OCI-LY1 (cell line): ENCODE measurements at regions not wholly inside any gene's neighbourhood (a gene's known extent, or its start where the extent isn't known, plus 50 kb on each side); places are given as distances from the start of the nearest gene placed in this dataset.
"Not testable (repeated sequence)": the region's sequence is repeated elsewhere in the genome, so short reads cannot be mapped to it uniquely, and the experiment has no call there.

ENCODE experiments used
- H2AFZ ChIP-seq: fragments of 200-600 bp; sonication (generic), shearing (Covaris generic); 2 replicates; pipeline ENCODE4 v1.6.0; 2014; ENCODE audit warnings: antibody characterized with exemption, mild to moderate bottlenecking, low read length
- H3F3A ChIP-seq: fragments of 200-600 bp; sonication (generic), shearing (Covaris generic); 2 replicates; pipeline ENCODE4 v1.6.0; 2014; ENCODE audit warnings: mild to moderate bottlenecking, antibody characterized with exemption, low read length, moderate library complexity; ENCODE audit not compliant: insufficient read depth
- H3K27ac ChIP-seq: fragments of 200-600 bp; sonication (generic); 2 replicates; pipeline ENCODE4 v1.5.1; 2014; ENCODE audit warnings: low read length, mixed run types, mild to moderate bottlenecking, low read depth; ENCODE audit not compliant: poor library complexity, severe bottlenecking
- H3K27me3 ChIP-seq: fragments of 200-600 bp; sonication (generic); 2 replicates; pipeline ENCODE4 v1.6.0; 2014; ENCODE audit warnings: antibody characterized with exemption, mild to moderate bottlenecking, low read length, moderate library complexity; ENCODE audit not compliant: insufficient read depth
- H3K36me3 ChIP-seq: fragments of 200-600 bp; sonication (generic); 2 replicates; pipeline ENCODE4 v1.6.1; 2014; ENCODE audit warnings: mild to moderate bottlenecking, antibody characterized with exemption, low read length, moderate library complexity, mixed read lengths; ENCODE audit not compliant: insufficient read depth
- H3K4me1 ChIP-seq: fragments of 200-600 bp; sonication (generic); 2 replicates; pipeline ENCODE4 v1.5.1; 2014; ENCODE audit warnings: mild to moderate bottlenecking, low read length, moderate library complexity; ENCODE audit not compliant: insufficient read depth, severe bottlenecking
- H3K4me2 ChIP-seq: fragments of 200-600 bp; sonication (generic), shearing (Covaris generic); 2 replicates; pipeline ENCODE4 v1.6.1; 2014; ENCODE audit warnings: low read length
- H3K4me3 ChIP-seq: fragments of 200-600 bp; sonication (generic); 2 replicates; pipeline ENCODE4 v1.5.1; 2014; ENCODE audit warnings: low read length, low read depth, mild to moderate bottlenecking, mixed read lengths; ENCODE audit not compliant: poor library complexity, severe bottlenecking
- H3K79me2 ChIP-seq: fragments of 200-600 bp; shearing (Covaris generic); 2 replicates; pipeline ENCODE4 v1.6.1; 2016; ENCODE audit warnings: mixed run types, low read length, mixed read lengths; ENCODE audit not compliant: insufficient read depth
- H3K9ac ChIP-seq: fragments of 200-600 bp; sonication (generic), shearing (Covaris generic); 2 replicates; pipeline ENCODE4 v1.6.1; 2014; ENCODE audit warnings: mild to moderate bottlenecking, low read length, mixed read lengths
- H3K9me2 ChIP-seq: fragments of 200-600 bp; sonication (generic), shearing (Covaris generic); 2 replicates; pipeline ENCODE4 v1.6.1; 2014; ENCODE audit warnings: low read depth, mild to moderate bottlenecking, low read length, mixed read lengths
- H3K9me3 ChIP-seq: fragments of 200-600 bp; shearing (Covaris generic); 2 replicates; pipeline ENCODE4 v1.6.1; 2014; ENCODE audit warnings: low read length, mixed read lengths
- H4K20me1 ChIP-seq: fragments of 200-600 bp; sonication (generic), shearing (Covaris generic); 2 replicates; pipeline ENCODE4 v1.6.0; 2016; ENCODE audit warnings: mild to moderate bottlenecking, low read length; ENCODE audit not compliant: insufficient read depth
- CTCF ChIP-seq: fragments of 200-600 bp; sonication (generic), shearing (Covaris generic); IDR thresholded peaks from 2 replicates; pipeline ENCODE4 v1.5.1; 2017; ENCODE audit warnings: mild to moderate bottlenecking, antibody characterized with exemption, low read length, moderate library complexity, mixed read lengths
- EZH2 ChIP-seq: fragments of 200-600 bp; sonication (generic), shearing (Covaris generic); IDR thresholded peaks from 2 replicates; pipeline ENCODE4 v1.8.0; 2017; ENCODE audit warnings: borderline replicate concordance, mixed run types, mild to moderate bottlenecking, antibody characterized with exemption, low read length, moderate library complexity, mixed read lengths

- no peaks in the 10 kb centered on the region for H3K36me3 ChIP-seq
- no peaks in the 10 kb centered on the region for H3K9me3 ChIP-seq
- no peaks in the 10 kb centered on the region for H3K9me2 ChIP-seq
- no peak for TF ChIP-seq EZH2
- TF ChIP-seq CTCF = no peak
- no peaks in the 10 kb centered on the region for H3K27me3 ChIP-seq
- no peaks in the 10 kb centered on the region for H3F3A ChIP-seq
- no peaks in the 10 kb centered on the region for H3K79me2 ChIP-seq
- H3K4me3 ChIP-seq = no peak overlapping the region
- H3K9ac ChIP-seq = no peak overlapping the region
- no peaks in the 10 kb centered on the region for H3K4me1 ChIP-seq
- H4K20me1 ChIP-seq = no peaks in the 10 kb centered on the region
- H3K27ac ChIP-seq = no peak overlapping the region
- no peak overlapping the region for H3K4me2 ChIP-seq
- no peak overlapping the region for H2AFZ ChIP-seq
These were observed 63.1 kb downstream of the MATN1 start for GRCh38 chr1:30660241-30660640.

GRCh38 chr1:30659702-30660101 is 63.7 kb downstream of the MATN1 start:
- H3K27me3 ChIP-seq = no peaks in the 10 kb centered on the region
- no peak overlapping the region for H2AFZ ChIP-seq
- no peak overlapping the region for H3K9ac ChIP-seq

GRCh38 chr1:30658375-30658774 is 65.0 kb downstream of the MATN1 start:
- H3K27me3 ChIP-seq, H3K4me2 ChIP-seq, H3K36me3 ChIP-seq, H3K9me2 ChIP-seq, H3F3A ChIP-seq, H3K79me2 ChIP-seq, H3K4me1 ChIP-seq, H3K9ac ChIP-seq, H3K4me3 ChIP-seq, H3K9me3 ChIP-seq, H3K27ac ChIP-seq, H4K20me1 ChIP-seq, H2AFZ ChIP-seq: not testable (repeated sequence)

More at GRCh38 chr1:30659702-30660101, 63.7 kb downstream of the MATN1 start:
- Histone ChIP-seq H3K4me2 (no peak overlapping the region), H3K9me3 (no peaks in the 10 kb centered on the region), H3K4me1 (no peaks in the 10 kb centered on the region), H3F3A (no peaks in the 10 kb centered on the region), H3K79me2 (no peaks in the 10 kb centered on the region), H3K4me3 (no peak overlapping the region), H3K9me2 (no peaks in the 10 kb centered on the region), H3K27ac (no peak overlapping the region), H3K36me3 (no peaks in the 10 kb centered on the region), H4K20me1 (no peaks in the 10 kb centered on the region)
- no peak for TF ChIP-seq CTCF
- TF ChIP-seq EZH2 = no peak

- Histone ChIP-seq H3K27ac (no peak overlapping the region), H3K4me3 (no peak overlapping the region), H2AFZ (no peak overlapping the region), H4K20me1 (no peaks in the 10 kb centered on the region), H3K79me2 (no peaks in the 10 kb centered on the region), H3K4me1 (no peaks in the 10 kb centered on the region), H3F3A (no peaks in the 10 kb centered on the region), H3K9ac (no peak overlapping the region), H3K9me3 (no peaks in the 10 kb centered on the region), H3K9me2 (no peaks in the 10 kb centered on the region), H3K4me2 (no peak overlapping the region), H3K27me3 (no peaks in the 10 kb centered on the region), H3K36me3 (no peaks in the 10 kb centered on the region)
- no peak for TF ChIP-seq CTCF
- no peak for TF ChIP-seq EZH2
These were observed 65.4 kb downstream of the MATN1 start for GRCh38 chr1:30658014-30658336.
